ENCODE measurements at regions not wholly inside any gene's neighbourhood (a gene's known extent, or its start where the extent isn't known, plus 50 kb on each side); places are given as distances from the start of the nearest gene placed in this dataset.

- no peak for DNase-seq (ENCODE audit: low spot score)
These were observed 119.5 kb downstream of the IRF8 start for GRCh38 chr16:86018487-86018886.

GRCh38 chr16:86018941-86019340, 120.0 kb downstream of the IRF8 start:
- DNase-seq (ENCODE audit: low spot score) = no peak

GRCh38 chr16:86019446-86020047, 120.6 kb downstream of the IRF8 start:
- no peak for DNase-seq (ENCODE audit: low spot score)

- no peak for DNase-seq (ENCODE audit: low spot score)
These were observed 122.0 kb downstream of the IRF8 start for GRCh38 chr16:86020971-86021370.

- DNase-seq (ENCODE audit: low spot score) = no peak
These were observed 123.5 kb downstream of the IRF8 start for GRCh38 chr16:86022381-86022960.

- DNase-seq (ENCODE audit: low spot score) = no peak
These were observed 125.2 kb downstream of the IRF8 start for GRCh38 chr16:86024210-86024609.

- no peak for DNase-seq (ENCODE audit: low spot score)
These were observed 126.7 kb downstream of the IRF8 start for GRCh38 chr16:86025706-86026105.

- DNase-seq (ENCODE audit: low spot score) = no peak
These were observed 127.4 kb downstream of the IRF8 start for GRCh38 chr16:86026171-86026910.

GRCh38 chr16:86026916-86027315, 128.0 kb downstream of the IRF8 start:
- DNase-seq (ENCODE audit: low spot score) = no peak

- no peak for DNase-seq (ENCODE audit: low spot score)
These were observed 128.6 kb downstream of the IRF8 start for GRCh38 chr16:86027373-86028126.

- DNase-seq (ENCODE audit: low spot score) = no peak
These were observed 130.3 kb downstream of the IRF8 start for GRCh38 chr16:86029131-86029741.

- no peak for DNase-seq (ENCODE audit: low spot score)
These were observed 131.2 kb downstream of the IRF8 start for GRCh38 chr16:86030116-86030515.

- DNase-seq (ENCODE audit: low spot score) = no peak
These were observed 132.2 kb downstream of the IRF8 start for GRCh38 chr16:86031141-86031678.

- DNase-seq (ENCODE audit: low spot score) = no peak
These were observed 134.1 kb downstream of the IRF8 start for GRCh38 chr16:86033016-86033474.

GRCh38 chr16:86033971-86034370, 135.0 kb downstream of the IRF8 start:
- no peak for DNase-seq (ENCODE audit: low spot score)

GRCh38 chr16:86034421-86034919, 135.5 kb downstream of the IRF8 start:
- DNase-seq (ENCODE audit: low spot score) = no peak

GRCh38 chr16:86035906-86036305, 136.9 kb downstream of the IRF8 start:
- no peak for DNase-seq (ENCODE audit: low spot score)

- DNase-seq (ENCODE audit: low spot score) = no peak
These were observed 139.3 kb downstream of the IRF8 start for GRCh38 chr16:86037999-86038925.

- DNase-seq (ENCODE audit: low spot score) = no peak
These were observed 140.0 kb downstream of the IRF8 start for GRCh38 chr16:86038926-86039310.

- no peak for DNase-seq (ENCODE audit: low spot score)
These were observed 140.6 kb downstream of the IRF8 start for GRCh38 chr16:86039606-86040005.

GRCh38 chr16:86040496-86040895, 141.5 kb downstream of the IRF8 start:
- DNase-seq (ENCODE audit: low spot score) = no peak

Data from GM03348 (cell line).